ENCODE measurements at regions not wholly inside any gene's neighbourhood (a gene's known extent, or its start where the extent isn't known, plus 50 kb on each side); places are given as distances from the start of the nearest gene placed in this dataset.

- DNase-seq: no peak
These were observed 113.3 kb downstream of the LINC00237 start for GRCh38 chr20:20992686-20993360.

- DNase-seq: no peak
These were observed 113.9 kb downstream of the LINC00237 start for GRCh38 chr20:20992277-20992676.

DNA sequence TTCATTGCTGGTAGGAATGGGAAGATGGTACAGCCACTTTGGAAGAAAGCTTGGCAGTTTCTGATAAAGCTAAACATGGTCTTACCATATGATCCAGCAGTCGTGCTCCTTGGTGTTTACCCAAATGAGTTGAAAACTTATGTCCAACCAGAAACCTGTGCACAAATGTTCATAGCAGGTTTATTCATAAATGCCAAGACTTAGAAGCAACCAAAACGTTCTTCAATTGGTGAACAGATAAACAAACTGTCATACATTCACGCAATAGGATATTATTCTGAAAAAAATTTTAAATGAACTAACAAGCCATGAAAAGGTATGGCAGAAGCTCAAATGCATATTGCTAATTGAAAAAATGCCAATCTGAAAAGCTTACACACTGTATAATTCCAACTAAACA lies 117.1 kb downstream of the LINC00237 start:
- DNase-seq: no peak

GRCh38 chr20:20979934-20980333 lies 126.2 kb downstream of the LINC00237 start:
- DNase-seq: no peak

GRCh38 chr20:20977786-20978185 lies 128.4 kb downstream of the LINC00237 start:
- no peak for DNase-seq

DNA sequence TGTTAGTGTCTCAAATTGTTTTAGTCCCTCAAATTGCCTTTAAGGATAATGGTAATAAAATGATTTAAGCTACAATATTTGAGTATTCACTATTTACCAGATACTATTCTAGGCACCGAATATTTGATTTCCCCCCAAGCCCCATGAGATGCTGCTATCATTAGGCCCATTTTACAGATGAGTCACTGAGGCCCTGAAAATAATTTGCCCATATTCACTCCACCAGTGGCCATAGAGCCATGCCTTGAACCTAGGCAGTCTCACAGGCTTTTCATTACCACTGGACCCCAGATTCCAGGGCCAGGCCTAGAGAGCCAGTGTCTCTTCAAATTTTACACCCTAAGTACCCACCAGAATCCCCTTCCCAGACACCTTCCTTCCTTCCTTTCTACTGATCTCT lies 133.7 kb downstream of the LINC00237 start:
- DNase-seq: no peak

DNA sequence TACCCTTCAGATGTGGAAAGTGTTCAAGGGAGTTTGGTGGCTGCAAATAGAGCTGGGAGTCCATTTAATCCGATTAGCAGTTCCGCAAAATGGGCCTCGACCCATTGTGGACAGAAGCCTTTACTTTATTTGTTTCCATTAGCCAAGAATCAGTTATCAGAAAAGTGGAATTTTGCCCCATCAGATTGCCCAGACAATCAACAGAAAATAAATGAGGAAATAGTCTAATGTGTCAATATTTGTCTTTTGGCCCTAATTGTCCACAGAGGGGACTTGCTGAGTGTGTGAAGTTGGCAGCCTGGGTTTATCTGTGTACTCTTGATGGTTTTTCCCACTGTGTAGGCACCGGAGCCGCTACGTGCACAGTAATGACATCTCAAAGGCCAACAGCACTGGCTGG lies 134.3 kb downstream of the LINC00237 start:
- no peak for DNase-seq

DNA sequence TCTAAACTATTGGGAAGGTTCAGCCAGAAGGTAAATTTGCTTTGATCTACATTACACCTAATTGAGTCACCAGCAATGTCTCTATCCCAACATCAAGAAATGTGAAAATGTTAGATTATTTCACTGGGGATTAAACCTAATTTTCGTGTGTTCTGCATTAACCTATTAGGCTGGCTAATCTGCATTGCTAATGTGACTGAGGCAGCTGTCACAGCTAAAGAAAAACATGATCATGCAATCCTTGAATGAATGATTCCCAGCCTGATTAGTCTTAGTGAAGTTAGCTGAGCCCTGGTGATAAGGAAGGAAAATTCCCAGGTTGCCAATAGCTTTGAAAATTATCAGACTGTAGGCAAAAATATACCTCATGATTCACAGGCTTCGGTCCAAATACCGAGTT lies 135.3 kb downstream of the LINC00237 start:
- no peak for DNase-seq

GRCh38 chr20:20969701-20970280 lies 136.4 kb downstream of the LINC00237 start:
- no peak for DNase-seq

GRCh38 chr20:20967564-20968184 lies 138.5 kb downstream of the LINC00237 start:
- no peak for DNase-seq

- no peak for DNase-seq
These were observed 140.0 kb downstream of the LINC00237 start for GRCh38 chr20:20966171-20966570.

GRCh38 chr20:20959031-20959755 lies 147.0 kb downstream of the LINC00237 start:
- no peak for DNase-seq

GRCh38 chr20:20956513-20956931 lies 149.6 kb downstream of the LINC00237 start:
- no peak for DNase-seq

DNA sequence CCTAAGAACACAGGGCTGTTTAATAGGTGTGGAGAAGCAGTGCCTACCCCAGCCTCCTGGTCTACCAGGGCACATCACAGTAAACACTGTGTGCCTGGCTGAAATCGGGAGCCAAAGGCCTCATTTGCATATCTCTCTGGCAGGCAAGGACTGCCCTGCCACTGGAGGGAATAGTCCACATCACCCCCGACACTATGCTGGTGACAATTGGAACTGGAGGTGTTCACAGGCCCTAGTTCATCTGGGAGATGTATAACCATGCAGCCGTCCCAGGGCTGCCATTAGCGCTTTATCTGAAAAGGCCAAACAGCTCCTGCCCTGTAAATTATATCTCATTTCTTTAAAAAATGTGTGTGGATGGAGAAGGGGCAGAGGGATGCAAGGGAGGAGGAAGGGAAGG lies 150.3 kb downstream of the LINC00237 start:
- no peak for DNase-seq

GRCh38 chr20:20953738-20954618 lies 152.2 kb downstream of the LINC00237 start:
- DNase-seq: no peak

DNA sequence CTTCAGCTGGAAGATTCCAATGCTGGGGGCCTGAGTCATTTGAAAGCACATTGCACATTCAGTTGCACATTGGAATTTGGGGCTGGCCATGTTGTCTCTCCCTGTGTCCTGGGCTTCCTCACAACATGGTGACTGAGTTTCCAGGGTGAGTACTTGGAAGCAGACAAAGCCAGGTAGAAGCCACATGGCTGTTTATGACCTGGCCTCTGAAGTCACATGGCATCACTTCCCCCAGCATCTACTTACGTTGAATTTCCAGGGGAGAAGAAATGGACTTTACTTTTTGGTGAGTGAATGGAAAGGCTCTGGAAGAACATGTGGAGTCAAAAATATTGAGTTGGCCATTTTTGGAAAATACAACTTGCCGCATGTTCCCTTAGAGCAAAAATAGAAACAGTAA lies 155.5 kb downstream of the LINC00237 start:
- no peak for DNase-seq

DNA sequence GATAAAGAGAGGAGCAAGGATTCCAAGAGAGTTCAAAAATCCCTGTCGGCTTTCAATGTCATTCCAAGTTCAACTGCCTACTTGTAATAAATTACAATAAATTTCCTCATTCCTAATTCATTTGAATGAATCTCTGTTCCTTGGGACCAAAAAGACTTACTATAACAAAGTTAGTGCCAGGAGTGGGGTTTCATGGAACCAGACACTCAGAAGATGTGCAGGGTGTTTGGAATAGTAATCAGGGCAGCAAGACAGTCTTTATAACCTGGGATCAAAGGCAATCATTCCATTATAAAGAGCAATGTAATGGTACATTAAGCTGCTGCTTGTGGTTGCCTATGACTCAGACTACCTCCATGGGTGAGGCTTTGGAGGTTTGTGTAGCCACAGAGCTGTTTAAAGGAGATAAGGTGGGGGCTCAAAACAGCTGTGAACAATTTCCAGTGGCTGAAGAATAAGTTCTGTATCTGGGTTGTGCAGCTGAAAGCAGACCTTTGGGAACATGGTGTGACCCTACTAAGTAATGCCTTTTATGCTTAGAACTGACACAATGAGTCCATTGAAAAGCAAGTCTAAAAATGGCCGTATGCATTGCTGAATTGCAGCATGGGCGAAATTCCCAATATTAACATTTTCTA lies 159.9 kb downstream of the LINC00237 start:
- no peak for DNase-seq

GRCh38 chr20:20941468-20941889 lies 164.7 kb downstream of the LINC00237 start:
- DNase-seq: no peak

- DNase-seq: no peak
These were observed 167.2 kb downstream of the LINC00237 start for GRCh38 chr20:20939006-20939405.

- no peak for DNase-seq
These were observed 167.6 kb downstream of the LINC00237 start for GRCh38 chr20:20938599-20938998.

GRCh38 chr20:20938131-20938530 lies 168.0 kb downstream of the LINC00237 start:
- DNase-seq: no peak
